Natural killer cell (primary cell): ENCODE measurements at regions not wholly inside any gene's neighbourhood (a gene's known extent, or its start where the extent isn't known, plus 50 kb on each side); places are given as distances from the start of the nearest gene placed in this dataset.
A peak's percentile ranks its signal among the peaks of the same experiment; 100 is the strongest.

Experiments
- ATAC-seq, 3 donors: fragments of 150-1000 bp in 2 of 3; fragments of 200-7000 bp in 1 of 3; cut with Tn5 transposase; 1 replicate in 1 of 3; 2 replicates in 2 of 3; pipeline ENCODE4 v1.10.0; 2021; ENCODE audit warnings: mild to moderate bottlenecking in 2 of 3, moderate library complexity in 2 of 3
- DNase-seq, 2 donors: peaks; one replicate each; pipeline versions ENCODE4 v3.0.0 to v3.0.0-alpha.2; 2013 to 2021; ENCODE audit warnings: mixed read lengths in 1 of 2
- H3K27ac ChIP-seq: one replicate; pipeline ENCODE4 v1.5.1; 2013; ENCODE audit warnings: mild to moderate bottlenecking, low read length
- H3K27me3 ChIP-seq: one replicate; pipeline ENCODE4 v1.6.1; 2013; ENCODE audit warnings: low read length; ENCODE audit not compliant: control insufficient read depth, insufficient read depth
- H3K36me3 ChIP-seq: one replicate; pipeline ENCODE4 v1.6.1; 2013; ENCODE audit warnings: low read length; ENCODE audit not compliant: control insufficient read depth, insufficient read depth
- H3K4me1 ChIP-seq: one replicate; pipeline ENCODE4 v1.6.1; 2013; ENCODE audit warnings: low read length; ENCODE audit not compliant: control insufficient read depth, insufficient read depth
- H3K4me3 ChIP-seq: one replicate; pipeline ENCODE4 v1.5.1; 2013; ENCODE audit warnings: low read length
- H3K9me3 ChIP-seq: one replicate; pipeline ENCODE4 v1.6.1; 2013; ENCODE audit warnings: low read length; ENCODE audit not compliant: control insufficient read depth, insufficient read depth
- H3K27ac Mint-ChIP-seq, 2 donors: one replicate each; pipeline ENCODE4 v1.8.0; 2022; ENCODE audit warnings: mild to moderate bottlenecking in 2 of 2, mixed read lengths in 2 of 2, moderate library complexity in 1 of 2
- H3K27me3 Mint-ChIP-seq, 2 donors: one replicate each; pipeline ENCODE4 v1.8.0; 2022; ENCODE audit warnings: low read depth in 2 of 2, mixed read lengths in 2 of 2
- H3K36me3 Mint-ChIP-seq: one replicate; pipeline ENCODE4 v1.8.0; 2022; ENCODE audit warnings: mixed read lengths
- H3K4me1 Mint-ChIP-seq, 2 donors: one replicate each; pipeline ENCODE4 v1.8.0; 2022; ENCODE audit warnings: mixed read lengths in 2 of 2
- H3K4me3 Mint-ChIP-seq: one replicate; pipeline ENCODE4 v1.8.0; 2022; ENCODE audit warnings: mild to moderate bottlenecking, moderate library complexity, mixed read lengths
- H3K9me3 Mint-ChIP-seq, 2 donors: one replicate each; pipeline ENCODE4 v1.8.0; 2022; ENCODE audit warnings: mixed read lengths in 2 of 2
- WGBS: methylation state at CpG from one replicate; pipeline ENCODE4 v1.1.7; 2013; ENCODE audit warnings: missing lambda C conversion rate; ENCODE audit not compliant: insufficient coverage; 5-methylcytosine and 5-hydroxymethylcytosine counted together
- intact Hi-C: fragments of 100-400 bp; cut with micrococcal nuclease; formaldehyde crosslinking; loops from one replicate; pipeline ENCODE4 v1.14.2; 2022
- TF ChIP-seq, protein P1 (sequence below): fragments of 200-600 bp; IDR thresholded peaks from one replicate; pipeline ENCODE4 v1.8.0; 2022; ENCODE audit warnings: antibody characterized with exemption

DNA sequence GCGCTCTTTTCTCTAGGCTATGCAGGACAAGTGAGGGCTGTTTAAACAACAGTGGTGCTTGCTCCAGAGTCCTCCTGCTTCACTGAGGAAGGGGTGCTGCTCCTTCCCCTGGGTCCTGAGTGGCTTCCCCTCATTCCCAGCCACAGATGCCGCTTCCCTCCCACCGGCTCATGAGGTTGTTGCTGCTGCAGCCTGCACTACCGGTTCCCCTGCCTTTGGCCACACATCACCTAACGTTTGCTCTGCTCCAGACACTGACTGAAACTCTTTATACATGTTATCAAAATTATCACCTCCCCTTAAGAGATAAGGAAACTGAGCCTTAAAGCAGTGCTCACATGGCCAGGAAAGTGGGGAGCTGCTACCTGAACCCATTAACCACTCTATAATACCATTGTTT is 130.8 kb upstream of the LGALSL start:
- H3K36me3 ChIP-seq = no peaks in the 10 kb centered on the region
- peak overlapping the region; percentile 21 for H3K4me3 Mint-ChIP-seq
- TF ChIP-seq, protein P1, sequence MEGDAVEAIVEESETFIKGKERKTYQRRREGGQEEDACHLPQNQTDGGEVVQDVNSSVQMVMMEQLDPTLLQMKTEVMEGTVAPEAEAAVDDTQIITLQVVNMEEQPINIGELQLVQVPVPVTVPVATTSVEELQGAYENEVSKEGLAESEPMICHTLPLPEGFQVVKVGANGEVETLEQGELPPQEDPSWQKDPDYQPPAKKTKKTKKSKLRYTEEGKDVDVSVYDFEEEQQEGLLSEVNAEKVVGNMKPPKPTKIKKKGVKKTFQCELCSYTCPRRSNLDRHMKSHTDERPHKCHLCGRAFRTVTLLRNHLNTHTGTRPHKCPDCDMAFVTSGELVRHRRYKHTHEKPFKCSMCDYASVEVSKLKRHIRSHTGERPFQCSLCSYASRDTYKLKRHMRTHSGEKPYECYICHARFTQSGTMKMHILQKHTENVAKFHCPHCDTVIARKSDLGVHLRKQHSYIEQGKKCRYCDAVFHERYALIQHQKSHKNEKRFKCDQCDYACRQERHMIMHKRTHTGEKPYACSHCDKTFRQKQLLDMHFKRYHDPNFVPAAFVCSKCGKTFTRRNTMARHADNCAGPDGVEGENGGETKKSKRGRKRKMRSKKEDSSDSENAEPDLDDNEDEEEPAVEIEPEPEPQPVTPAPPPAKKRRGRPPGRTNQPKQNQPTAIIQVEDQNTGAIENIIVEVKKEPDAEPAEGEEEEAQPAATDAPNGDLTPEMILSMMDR = no peak
- no peaks in the 10 kb centered on the region for H3K36me3 Mint-ChIP-seq
- no peaks in the 10 kb centered on the region for H3K9me3 Mint-ChIP-seq
- intact Hi-C loops = loop anchor here (10.0 kb wide), 2 partner anchors 108 to 478 kb away; partner anchors contain the start of gene UGP2
- H3K4me3 ChIP-seq = no peak overlapping the region
- H3K27me3 Mint-ChIP-seq = peaks cover 0 to 3% of the 10 kb centered on the region in 2 donors
- H3K4me1 ChIP-seq = peaks cover 57% of the 10 kb centered on the region
- no peak overlapping the region for H3K27ac ChIP-seq
- DNase-seq (no peak), ATAC-seq (no peak)
- H3K9me3 ChIP-seq = no peaks in the 10 kb centered on the region
- peak overlapping the region in 1 of 2 donors; percentile 31 for H3K27ac Mint-ChIP-seq
- peaks cover 59 to 67% of the 10 kb centered on the region in 2 donors for H3K4me1 Mint-ChIP-seq
- H3K27me3 ChIP-seq = no peaks in the 10 kb centered on the region
- WGBS = 46% methylated on average over 5 of the region's 5 CpGs

DNA sequence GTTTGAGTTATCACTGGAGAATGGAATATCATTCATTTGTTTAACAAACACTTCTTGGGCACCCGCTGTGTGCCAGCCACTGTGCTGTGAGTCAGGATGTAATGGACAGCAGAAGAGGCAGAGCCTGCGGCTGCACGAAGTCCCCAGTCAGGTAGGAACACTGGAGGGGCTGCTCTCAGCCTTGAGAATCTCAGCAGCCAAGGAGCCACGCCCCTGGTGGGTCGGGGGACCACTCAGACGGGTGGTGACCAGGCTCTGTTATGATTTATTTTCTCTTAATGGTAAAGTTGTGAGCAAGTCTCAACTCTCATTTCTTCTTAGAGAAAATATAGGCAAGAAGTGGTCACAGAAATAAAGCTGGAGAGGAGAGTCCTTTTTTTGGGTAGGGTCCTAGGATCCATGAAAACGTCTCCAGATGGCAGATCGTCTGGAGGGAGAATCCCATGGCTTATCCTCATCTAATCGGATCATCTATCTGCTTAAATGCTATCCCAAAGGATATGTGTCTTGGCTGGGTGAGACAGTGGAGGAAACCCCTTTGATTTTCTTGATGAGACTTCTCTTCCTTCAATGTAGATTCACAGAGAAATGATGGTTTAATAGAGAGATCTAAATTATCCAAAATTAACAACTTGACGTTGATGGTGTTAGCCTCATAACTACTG is 129.1 kb upstream of the LGALSL start:
- peaks cover 60% of the 10 kb centered on the region for H3K4me1 ChIP-seq
- H3K27me3 ChIP-seq = no peaks in the 10 kb centered on the region
- ATAC-seq = no peak
- no peak overlapping the region for H3K4me3 ChIP-seq
- H3K36me3 Mint-ChIP-seq = no peaks in the 10 kb centered on the region
- intact Hi-C loops = loop anchor here (5.0 to 10.0 kb wide), 4 partner anchors 110 to 633 kb away; partner anchors contain the start of genes SERTAD2 and UGP2
- H3K9me3 Mint-ChIP-seq = no peaks in the 10 kb centered on the region
- 89% methylated on average over 7 of the region's 10 CpGs for WGBS
- DNase-seq = no peak
- no peaks in the 10 kb centered on the region for H3K9me3 ChIP-seq
- peaks cover 65 to 67% of the 10 kb centered on the region in 2 donors for H3K4me1 Mint-ChIP-seq
- H3K36me3 ChIP-seq = no peaks in the 10 kb centered on the region
- TF ChIP-seq, protein P1 = no peak
- peak overlapping the region; percentile 65 for H3K27ac ChIP-seq
- peak overlapping the region; percentile 83 to 87 for H3K27ac Mint-ChIP-seq
- no peaks in the 10 kb centered on the region for H3K27me3 Mint-ChIP-seq
- no peak overlapping the region for H3K4me3 Mint-ChIP-seq

DNA sequence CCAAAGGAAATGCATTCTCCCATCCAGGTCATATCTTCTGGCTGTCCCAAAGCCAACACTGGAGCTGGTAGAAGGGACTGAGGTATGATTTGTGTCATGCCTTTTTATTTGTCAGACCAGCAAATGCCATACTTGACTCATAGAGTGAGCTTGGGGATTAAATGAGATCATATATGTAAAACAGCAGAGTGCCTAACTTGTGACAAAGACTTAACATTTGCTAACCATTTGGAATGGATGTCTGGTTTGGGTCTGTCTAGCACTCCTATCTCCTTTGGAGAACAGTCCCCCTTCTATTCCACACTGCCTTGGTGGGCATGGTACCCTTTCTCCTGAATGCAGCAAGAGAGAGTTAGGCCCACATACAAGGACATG is 128.5 kb upstream of the LGALSL start:
- peaks cover 67 to 68% of the 10 kb centered on the region in 2 donors for H3K4me1 Mint-ChIP-seq
- Histone ChIP-seq H3K27me3 (no peaks in the 10 kb centered on the region), H3K4me1 (peaks cover 60% of the 10 kb centered on the region), H3K9me3 (no peaks in the 10 kb centered on the region), H3K36me3 (no peaks in the 10 kb centered on the region), H3K4me3 (no peak overlapping the region), H3K27ac (peak overlapping the region; percentile 65)
- peak overlapping the region; percentile 83 to 87 for H3K27ac Mint-ChIP-seq
- no peaks in the 10 kb centered on the region for H3K27me3 Mint-ChIP-seq
- ATAC-seq (peak in 1 of 3 donors; percentile 22), DNase-seq (no peak)
- intact Hi-C loops = loop anchor here (5.0 to 10.0 kb wide), 4 partner anchors 111 to 633 kb away; partner anchors contain the start of genes SERTAD2 and UGP2
- H3K36me3 Mint-ChIP-seq = no peaks in the 10 kb centered on the region
- TF ChIP-seq, protein P1 = no peak
- no peaks in the 10 kb centered on the region for H3K9me3 Mint-ChIP-seq
- H3K4me3 Mint-ChIP-seq = peak overlapping the region; percentile 86
